Uterus (tissue), 2 donors: ENCODE measurements at regions not wholly inside any gene's neighbourhood (a gene's known extent, or its start where the extent isn't known, plus 50 kb on each side); places are given as distances from the start of the nearest gene placed in this dataset.

Source experiments
- POLR2A ChIP-seq, 2 donors: fragments of 450-650 bp; IDR thresholded peaks; one replicate each; pipeline ENCODE4 v1.6.1; 2016; ENCODE audit warnings: antibody characterized with exemption in 2 of 2, mild to moderate bottlenecking in 1 of 2, moderate library complexity in 1 of 2
- TF ChIP-seq, protein P1 (sequence below), 4 experiments: fragments of 200-600 bp in 2 of 4; fragments of 450-650 bp in 2 of 4; sonication (generic) in 2 of 4; IDR thresholded peaks; one replicate each; pipeline ENCODE4 v1.5.1; 2016 to 2019; ENCODE audit warnings: antibody characterized with exemption in 4 of 4, mild to moderate bottlenecking in 2 of 4, moderate library complexity in 1 of 4

DNA sequence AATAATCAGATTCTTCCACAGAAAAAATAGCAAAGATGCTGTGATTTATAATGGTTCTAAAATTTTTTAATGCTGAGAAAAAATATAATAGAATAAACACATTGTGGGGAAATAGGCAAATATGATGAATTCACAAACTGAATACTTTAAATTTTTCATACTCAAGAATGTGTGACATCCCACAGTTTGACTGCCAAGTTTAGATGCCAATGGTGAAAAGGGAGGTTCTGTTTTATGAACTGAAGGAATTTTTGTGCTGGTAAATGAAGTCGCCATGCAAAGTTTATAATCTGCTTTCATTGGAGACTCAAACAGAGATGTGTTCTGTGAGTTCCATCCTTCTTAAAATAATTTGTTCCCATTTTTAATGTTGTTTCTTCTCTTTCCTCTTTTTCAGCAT, 367.5 kb upstream of the ADAMTS16 start:
- TF ChIP-seq, protein P1, sequence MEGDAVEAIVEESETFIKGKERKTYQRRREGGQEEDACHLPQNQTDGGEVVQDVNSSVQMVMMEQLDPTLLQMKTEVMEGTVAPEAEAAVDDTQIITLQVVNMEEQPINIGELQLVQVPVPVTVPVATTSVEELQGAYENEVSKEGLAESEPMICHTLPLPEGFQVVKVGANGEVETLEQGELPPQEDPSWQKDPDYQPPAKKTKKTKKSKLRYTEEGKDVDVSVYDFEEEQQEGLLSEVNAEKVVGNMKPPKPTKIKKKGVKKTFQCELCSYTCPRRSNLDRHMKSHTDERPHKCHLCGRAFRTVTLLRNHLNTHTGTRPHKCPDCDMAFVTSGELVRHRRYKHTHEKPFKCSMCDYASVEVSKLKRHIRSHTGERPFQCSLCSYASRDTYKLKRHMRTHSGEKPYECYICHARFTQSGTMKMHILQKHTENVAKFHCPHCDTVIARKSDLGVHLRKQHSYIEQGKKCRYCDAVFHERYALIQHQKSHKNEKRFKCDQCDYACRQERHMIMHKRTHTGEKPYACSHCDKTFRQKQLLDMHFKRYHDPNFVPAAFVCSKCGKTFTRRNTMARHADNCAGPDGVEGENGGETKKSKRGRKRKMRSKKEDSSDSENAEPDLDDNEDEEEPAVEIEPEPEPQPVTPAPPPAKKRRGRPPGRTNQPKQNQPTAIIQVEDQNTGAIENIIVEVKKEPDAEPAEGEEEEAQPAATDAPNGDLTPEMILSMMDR (IDR thresholded peaks at IDR 0.05) = no peak
- no peak for TF ChIP-seq POLR2A (IDR thresholded peaks at IDR 0.05)
